IPS-15b (cell line): ENCODE measurements at regions not wholly inside any gene's neighbourhood (a gene's known extent, or its start where the extent isn't known, plus 50 kb on each side); places are given as distances from the start of the nearest gene placed in this dataset.

Source experiments
- H3K27me3 ChIP-seq: one replicate; pipeline ENCODE4 v1.6.1; 2013; ENCODE audit warnings: low read length; ENCODE audit not compliant: control insufficient read depth, insufficient read depth
- H3K36me3 ChIP-seq: one replicate; pipeline ENCODE4 v1.6.1; 2013; ENCODE audit warnings: low read length; ENCODE audit not compliant: control insufficient read depth, insufficient read depth
- H3K4me1 ChIP-seq: one replicate; pipeline ENCODE4 v1.6.1; 2013; ENCODE audit warnings: mild to moderate bottlenecking, low read length; ENCODE audit not compliant: control insufficient read depth, insufficient read depth
- H3K4me3 ChIP-seq: one replicate; pipeline ENCODE4 v1.5.1; 2013; ENCODE audit warnings: low read depth, low read length
- H3K9ac ChIP-seq: one replicate; pipeline ENCODE4 v1.6.1; 2013; ENCODE audit warnings: low read depth, mild to moderate bottlenecking, low read length
- H3K9me3 ChIP-seq: one replicate; pipeline ENCODE4 v1.6.1; 2013; ENCODE audit warnings: mild to moderate bottlenecking, low read length; ENCODE audit not compliant: control insufficient read depth, insufficient read depth

GRCh38 chr4:180240670-180241069 is 2002.5 kb upstream of the TENM3 start:
- Histone ChIP-seq H3K9me3 (no peaks in the 10 kb centered on the region), H3K4me3 (no peak overlapping the region), H3K4me1 (no peaks in the 10 kb centered on the region), H3K27me3 (no peaks in the 10 kb centered on the region), H3K36me3 (no peaks in the 10 kb centered on the region), H3K9ac (no peak overlapping the region)

- no peaks in the 10 kb centered on the region for H3K4me1 ChIP-seq
- H3K9ac ChIP-seq, result no peak overlapping the region
- H3K36me3 ChIP-seq, result no peaks in the 10 kb centered on the region
- no peaks in the 10 kb centered on the region for H3K9me3 ChIP-seq
- no peaks in the 10 kb centered on the region for H3K27me3 ChIP-seq
- no peak overlapping the region for H3K4me3 ChIP-seq
These were observed 1989.8 kb upstream of the TENM3 start for GRCh38 chr4:180253419-180253818.

GRCh38 chr4:180261346-180261745 is 1981.9 kb upstream of the TENM3 start:
- Histone ChIP-seq H3K27me3 (no peaks in the 10 kb centered on the region), H3K9ac (no peak overlapping the region), H3K4me3 (no peak overlapping the region), H3K9me3 (no peaks in the 10 kb centered on the region), H3K36me3 (no peaks in the 10 kb centered on the region), H3K4me1 (no peaks in the 10 kb centered on the region)

- H3K4me3 ChIP-seq, result no peak overlapping the region
- no peaks in the 10 kb centered on the region for H3K4me1 ChIP-seq
- no peaks in the 10 kb centered on the region for H3K27me3 ChIP-seq
- no peaks in the 10 kb centered on the region for H3K9me3 ChIP-seq
- H3K36me3 ChIP-seq, result no peaks in the 10 kb centered on the region
- no peak overlapping the region for H3K9ac ChIP-seq
These were observed 1963.1 kb upstream of the TENM3 start for GRCh38 chr4:180280076-180280475.

- no peaks in the 10 kb centered on the region for H3K9me3 ChIP-seq
- no peak overlapping the region for H3K9ac ChIP-seq
- no peak overlapping the region for H3K4me3 ChIP-seq
- no peaks in the 10 kb centered on the region for H3K4me1 ChIP-seq
- no peaks in the 10 kb centered on the region for H3K27me3 ChIP-seq
- H3K36me3 ChIP-seq, result no peaks in the 10 kb centered on the region
These were observed 1962.4 kb upstream of the TENM3 start for GRCh38 chr4:180280726-180281297.

GRCh38 chr4:180281724-180282123 is 1961.5 kb upstream of the TENM3 start:
- no peak overlapping the region for H3K9ac ChIP-seq
- H3K4me1 ChIP-seq, result no peaks in the 10 kb centered on the region
- H3K27me3 ChIP-seq, result no peaks in the 10 kb centered on the region
- H3K36me3 ChIP-seq, result no peaks in the 10 kb centered on the region
- no peak overlapping the region for H3K4me3 ChIP-seq
- H3K9me3 ChIP-seq, result no peaks in the 10 kb centered on the region

GRCh38 chr4:180284267-180284666 is 1958.9 kb upstream of the TENM3 start:
- Histone ChIP-seq H3K9ac (no peak overlapping the region), H3K36me3 (no peaks in the 10 kb centered on the region)

GRCh38 chr4:180285796-180286195 is 1957.4 kb upstream of the TENM3 start:
- Histone ChIP-seq H3K9me3 (no peaks in the 10 kb centered on the region), H3K9ac (no peak overlapping the region), H3K27me3 (no peaks in the 10 kb centered on the region), H3K4me3 (no peak overlapping the region), H3K4me1 (no peaks in the 10 kb centered on the region), H3K36me3 (no peaks in the 10 kb centered on the region)

More at GRCh38 chr4:180284267-180284666, 1958.9 kb upstream of the TENM3 start:
- Histone ChIP-seq H3K4me1 (no peaks in the 10 kb centered on the region), H3K4me3 (no peak overlapping the region), H3K9me3 (no peaks in the 10 kb centered on the region), H3K27me3 (no peaks in the 10 kb centered on the region)

- no peak overlapping the region for H3K4me3 ChIP-seq
- no peaks in the 10 kb centered on the region for H3K4me1 ChIP-seq
- H3K9me3 ChIP-seq, result no peaks in the 10 kb centered on the region
- no peaks in the 10 kb centered on the region for H3K36me3 ChIP-seq
- H3K27me3 ChIP-seq, result no peaks in the 10 kb centered on the region
- H3K9ac ChIP-seq, result no peak overlapping the region
These were observed 1950.9 kb upstream of the TENM3 start for GRCh38 chr4:180292339-180292738.

- no peaks in the 10 kb centered on the region for H3K4me1 ChIP-seq
These were observed 1947.1 kb upstream of the TENM3 start for GRCh38 chr4:180296036-180296599.

GRCh38 chr4:180304321-180304720 is 1938.9 kb upstream of the TENM3 start:
- H3K27me3 ChIP-seq, result no peaks in the 10 kb centered on the region
- no peak overlapping the region for H3K9ac ChIP-seq
- no peaks in the 10 kb centered on the region for H3K9me3 ChIP-seq
- no peaks in the 10 kb centered on the region for H3K4me1 ChIP-seq
- no peaks in the 10 kb centered on the region for H3K36me3 ChIP-seq
- H3K4me3 ChIP-seq, result no peak overlapping the region

More at GRCh38 chr4:180296036-180296599, 1947.1 kb upstream of the TENM3 start:
- Histone ChIP-seq H3K4me3 (no peak overlapping the region), H3K27me3 (no peaks in the 10 kb centered on the region), H3K36me3 (no peaks in the 10 kb centered on the region), H3K9me3 (no peaks in the 10 kb centered on the region), H3K9ac (no peak overlapping the region)

GRCh38 chr4:180310616-180311015 is 1932.6 kb upstream of the TENM3 start:
- Histone ChIP-seq H3K9me3 (no peaks in the 10 kb centered on the region), H3K4me1 (no peaks in the 10 kb centered on the region), H3K4me3 (no peak overlapping the region), H3K27me3 (no peaks in the 10 kb centered on the region), H3K9ac (no peak overlapping the region), H3K36me3 (no peaks in the 10 kb centered on the region)
